HG02798 (cell line): ENCODE measurements at regions not wholly inside any gene's neighbourhood (a gene's known extent, or its start where the extent isn't known, plus 50 kb on each side); places are given as distances from the start of the nearest gene placed in this dataset.
"Not testable (repeated sequence)": the region's sequence is repeated elsewhere in the genome, so short reads cannot be mapped to it uniquely, and the experiment has no call there.

ENCODE experiments used
- ATAC-seq: cut with Tn5 transposase; IDR thresholded peaks from one replicate; pipeline ENCODE4 v1.9.1; 2021; ENCODE audit warnings: mild to moderate bottlenecking; ENCODE audit not compliant: unreplicated experiment, poor library complexity

GRCh38 chr6:100105919-100106529 is 112.0 kb upstream of the MCHR2 start:
- no peak for ATAC-seq

DNA sequence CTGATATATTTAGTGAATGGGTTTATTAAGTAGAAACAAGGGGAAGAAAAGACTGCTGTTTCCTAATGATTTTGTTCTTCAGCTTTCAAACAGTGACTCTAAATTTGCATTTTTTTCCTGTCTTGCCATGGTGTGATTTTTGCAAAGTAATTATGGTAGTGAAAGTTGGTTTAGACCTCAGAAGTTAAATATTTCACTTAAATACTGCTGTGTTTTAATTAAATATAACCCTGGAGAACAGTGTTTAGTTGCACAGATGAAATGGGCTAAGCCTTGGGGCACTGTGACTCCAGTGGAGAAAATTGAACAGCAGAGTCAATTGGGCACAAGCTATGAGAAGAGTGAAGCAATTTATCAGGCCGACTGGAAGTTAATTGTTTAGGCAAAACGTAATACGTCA is 111.1 kb upstream of the MCHR2 start:
- peak; percentile 45 for ATAC-seq

DNA sequence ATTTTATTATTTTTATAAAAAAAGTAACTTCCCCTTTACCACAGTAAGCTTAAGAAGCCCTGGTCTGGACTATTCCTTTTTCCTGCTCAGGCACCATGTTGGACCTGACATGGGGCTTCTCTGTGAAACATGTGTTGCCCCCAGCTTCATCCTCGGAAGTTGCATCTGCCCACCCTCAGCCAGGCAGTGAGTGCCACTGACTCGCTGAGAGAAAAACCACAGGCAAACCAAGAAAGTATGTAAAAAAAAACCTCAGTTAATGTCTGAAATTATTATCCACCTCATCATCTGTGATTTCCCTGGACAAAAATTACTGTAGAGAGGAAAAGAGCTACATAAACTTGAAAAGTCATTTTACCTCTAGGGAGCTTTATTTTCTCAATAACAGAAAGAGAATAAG is 109.9 kb upstream of the MCHR2 start:
- ATAC-seq, result no peak

DNA sequence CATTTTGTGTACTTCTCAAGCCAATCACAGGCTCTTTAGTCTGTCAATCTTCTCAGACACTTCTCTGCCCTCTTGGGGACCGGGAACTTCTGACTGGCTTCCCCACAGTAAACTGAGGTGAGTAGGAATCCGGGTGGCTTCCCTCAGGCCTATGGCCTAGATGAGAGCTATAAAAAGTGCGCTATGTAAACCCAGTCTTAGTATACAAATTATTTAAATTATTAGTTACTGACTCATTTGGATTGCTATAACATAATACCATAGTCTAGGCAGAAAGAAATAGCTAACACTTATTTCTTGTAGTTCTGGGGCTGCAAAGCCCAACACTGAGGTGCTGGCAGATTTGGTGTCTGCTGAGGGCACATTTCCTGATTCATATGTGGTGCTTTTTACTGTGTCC is 109.2 kb upstream of the MCHR2 start:
- no peak for ATAC-seq

DNA sequence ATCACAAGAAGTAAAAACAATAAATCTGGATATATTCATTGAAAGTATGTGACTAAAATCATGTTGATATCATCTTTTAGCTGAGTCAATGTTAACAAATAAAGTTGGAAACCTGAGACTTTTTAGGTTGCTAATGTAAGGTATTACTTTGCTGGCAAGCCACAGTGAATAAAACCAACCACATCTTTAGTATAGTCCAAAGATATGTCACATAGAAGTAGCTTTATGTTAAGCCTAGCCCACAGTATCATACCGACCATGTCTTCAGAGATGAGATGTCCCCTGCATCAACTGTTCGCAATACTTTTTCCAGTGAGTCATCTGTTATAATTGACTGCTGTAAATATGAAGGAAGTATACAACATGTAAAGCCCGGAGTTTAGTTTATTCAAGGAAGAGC is 107.6 kb upstream of the MCHR2 start:
- no peak for ATAC-seq

GRCh38 chr6:100100776-100101175 is 106.8 kb upstream of the MCHR2 start:
- ATAC-seq, result no peak

GRCh38 chr6:100099189-100100074 is 105.4 kb upstream of the MCHR2 start:
- peak; percentile 54 for ATAC-seq

- ATAC-seq, result no peak
Observed at GRCh38 chr6:100096936-100097335, 102.9 kb upstream of the MCHR2 start.

DNA sequence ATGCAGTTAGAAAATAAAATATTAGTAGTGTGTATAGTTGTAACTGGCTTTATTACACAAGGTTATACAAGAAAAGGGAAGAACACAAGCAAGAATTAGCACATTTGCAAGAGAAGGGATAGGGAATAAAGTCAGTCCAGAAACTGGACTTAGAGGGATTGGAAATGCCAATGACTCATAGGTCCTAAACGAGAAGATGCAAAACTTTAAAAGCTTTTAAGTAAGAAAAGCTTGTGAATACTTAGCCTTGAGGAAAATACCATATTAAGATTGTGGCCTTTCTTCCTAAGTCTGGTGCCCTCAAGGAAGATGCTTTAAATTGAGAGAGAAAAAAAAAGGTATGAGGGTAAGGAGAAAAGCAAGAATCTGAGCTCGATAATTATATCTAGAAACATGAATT is 102.3 kb upstream of the MCHR2 start:
- no peak for ATAC-seq

GRCh38 chr6:100093405-100093804 is 99.4 kb upstream of the MCHR2 start:
- no peak for ATAC-seq

DNA sequence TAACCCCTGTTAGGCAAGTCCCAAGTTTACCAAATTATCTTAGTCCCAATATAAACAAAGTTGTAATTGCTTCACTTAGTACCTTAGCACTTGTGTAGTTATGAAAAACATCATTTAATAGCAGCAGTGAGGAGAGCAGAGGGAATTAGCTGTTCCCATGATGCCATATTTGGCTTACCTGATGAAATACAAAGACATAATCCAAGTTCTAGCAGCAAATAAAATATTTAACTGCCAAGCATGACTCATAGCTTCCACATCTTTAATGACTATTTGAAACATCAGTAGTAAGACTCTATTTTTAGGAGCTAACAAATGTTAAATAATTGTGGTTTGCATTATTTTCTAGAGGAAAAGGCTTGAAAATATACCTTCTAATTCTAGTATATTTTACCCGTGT is 94.0 kb upstream of the MCHR2 start:
- no peak for ATAC-seq

DNA sequence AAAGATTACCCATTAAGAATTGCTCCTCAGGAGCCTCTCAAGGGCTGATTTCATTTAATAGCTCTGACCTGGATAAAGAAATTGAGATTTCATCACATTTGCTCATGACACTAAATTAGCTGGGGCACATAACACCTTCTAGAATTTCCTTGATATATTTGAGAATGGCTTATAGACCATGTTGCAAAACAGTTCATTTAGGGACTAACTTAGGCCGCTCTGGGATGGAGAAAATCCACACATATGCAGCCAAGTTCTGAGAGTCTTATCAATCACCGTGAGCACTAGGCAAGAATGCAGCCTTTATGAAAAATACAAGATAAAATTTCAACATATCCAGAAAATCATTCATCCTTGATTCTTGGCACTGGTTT is 91.0 kb upstream of the MCHR2 start:
- ATAC-seq, result no peak

- no peak for ATAC-seq
Observed at GRCh38 chr6:100084316-100084990, 90.4 kb upstream of the MCHR2 start.

DNA sequence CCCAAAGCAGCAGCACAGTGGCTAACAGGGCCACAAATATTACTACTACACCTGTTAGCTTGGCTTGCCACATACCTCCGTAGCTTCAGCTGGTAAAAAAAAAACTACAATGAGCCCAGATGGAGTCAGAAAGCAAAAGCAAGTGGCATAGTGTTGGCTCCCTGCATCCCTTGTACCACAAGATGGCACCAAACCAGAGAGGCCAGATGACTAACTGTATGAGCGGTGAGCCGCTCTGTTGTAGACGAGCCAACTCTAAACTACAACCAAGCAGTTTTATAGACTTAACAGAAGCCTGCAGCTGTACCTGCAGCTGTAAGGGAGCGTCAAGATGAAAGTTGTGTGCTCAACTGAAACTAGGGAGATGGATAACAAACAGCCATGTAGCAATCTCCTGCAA is 84.5 kb upstream of the MCHR2 start:
- no peak for ATAC-seq

- no peak for ATAC-seq
Observed at GRCh38 chr6:100065348-100065747, 71.3 kb upstream of the MCHR2 start.

GRCh38 chr6:100062621-100063020 is 68.6 kb upstream of the MCHR2 start:
- ATAC-seq, result no peak

GRCh38 chr6:100057941-100058340 is 63.9 kb upstream of the MCHR2 start:
- no peak for ATAC-seq

DNA sequence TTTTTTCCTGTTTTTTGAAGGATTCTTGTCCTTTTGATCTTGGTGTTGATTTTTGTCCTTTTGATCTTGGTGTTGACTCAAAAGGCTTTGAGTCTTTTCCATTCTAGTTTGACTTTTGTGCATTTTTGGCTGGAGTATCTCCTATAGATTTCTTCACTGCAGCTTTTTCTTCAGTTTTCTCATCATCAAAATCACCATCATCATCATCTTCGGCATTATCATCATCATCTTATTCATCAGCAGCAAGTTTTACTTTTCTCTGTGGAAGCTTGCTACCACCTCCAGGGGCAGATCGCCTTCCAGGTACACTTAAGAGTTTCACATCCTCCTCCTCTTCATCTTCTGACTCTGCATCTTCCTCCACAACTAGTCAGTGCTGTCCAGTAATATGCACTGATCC is 56.5 kb upstream of the MCHR2 start:
- ATAC-seq, result no peak

DNA sequence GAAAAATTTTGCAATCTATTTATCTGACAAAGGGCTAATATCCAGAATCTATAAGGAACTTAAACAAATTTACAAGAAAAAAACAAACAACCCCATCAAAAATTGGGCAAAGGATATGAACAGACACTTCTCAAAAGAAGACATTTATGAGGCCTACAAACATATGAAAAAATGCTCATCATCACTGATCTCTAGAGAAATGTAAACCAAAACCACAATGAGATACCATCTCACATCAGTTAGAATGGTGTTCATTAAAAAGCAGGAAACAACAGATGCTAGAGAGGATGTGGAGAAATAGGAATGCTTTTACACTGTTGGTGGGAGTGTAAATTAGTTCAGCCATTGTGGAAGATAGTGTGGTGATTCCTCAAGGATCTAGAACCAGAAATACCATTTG is 49.9 kb upstream of the MCHR2 start:
- ATAC-seq, result not testable (repeated sequence)
